HUES64 (cell line): ENCODE measurements at regions not wholly inside any gene's neighbourhood (a gene's known extent, or its start where the extent isn't known, plus 50 kb on each side); places are given as distances from the start of the nearest gene placed in this dataset.

Source experiments
- H3K27ac ChIP-seq: 2 replicates; pipeline ENCODE4 v1.7.0; 2013; ENCODE audit warnings: low read depth, low read length, inconsistent platforms
- H3K27me3 ChIP-seq: 2 replicates; pipeline ENCODE4 v1.6.1; 2013; ENCODE audit warnings: mild to moderate bottlenecking, low read length; ENCODE audit not compliant: insufficient read depth
- H3K36me3 ChIP-seq: 2 replicates; pipeline ENCODE4 v1.6.1; 2013; ENCODE audit warnings: mild to moderate bottlenecking, low read length; ENCODE audit not compliant: insufficient read depth
- H3K4me1 ChIP-seq: 2 replicates; pipeline ENCODE4 v1.6.1; 2013; ENCODE audit warnings: mild to moderate bottlenecking, low read length, moderate library complexity; ENCODE audit not compliant: insufficient read depth
- H3K4me3 ChIP-seq: 2 replicates; pipeline ENCODE4 v1.5.1; 2013; ENCODE audit warnings: mild to moderate bottlenecking, low read length, moderate library complexity
- H3K9ac ChIP-seq: 2 replicates; pipeline ENCODE4 v1.6.1; 2013; ENCODE audit warnings: mild to moderate bottlenecking, low read depth, low read length
- H3K9me3 ChIP-seq: 2 replicates; pipeline ENCODE4 v1.6.1; 2013; ENCODE audit warnings: low read depth, low read length; ENCODE audit not compliant: insufficient read depth
- WGBS: fragments of 150-250, 120-280 bp; methylation state at CpG from one replicate; pipeline ENCODE4 v1.1.7; 2013; ENCODE audit warnings: missing lambda C conversion rate; 5-methylcytosine and 5-hydroxymethylcytosine counted together

DNA sequence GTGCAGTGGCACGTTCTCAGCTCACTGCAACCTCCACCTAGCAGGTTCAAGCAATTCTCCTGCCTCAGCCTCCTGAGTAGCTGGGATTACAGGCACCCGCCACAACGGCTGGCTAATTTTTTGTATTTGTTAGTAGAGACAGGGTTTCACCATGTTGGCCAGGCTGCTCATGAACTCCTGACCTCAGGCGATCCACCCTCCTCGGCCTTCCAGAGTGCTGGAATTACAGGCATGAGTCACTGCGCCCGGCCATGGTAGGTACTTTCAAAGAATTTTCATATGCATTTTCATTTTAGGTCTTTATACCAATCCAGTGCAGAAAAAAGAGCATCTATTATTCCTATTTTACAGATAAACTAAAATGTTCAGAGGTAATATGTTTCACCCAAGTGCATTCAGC, 411.3 kb upstream of the USP15 start:
- no peak overlapping the region for H3K27ac ChIP-seq
- no peaks in the 10 kb centered on the region for H3K27me3 ChIP-seq

DNA sequence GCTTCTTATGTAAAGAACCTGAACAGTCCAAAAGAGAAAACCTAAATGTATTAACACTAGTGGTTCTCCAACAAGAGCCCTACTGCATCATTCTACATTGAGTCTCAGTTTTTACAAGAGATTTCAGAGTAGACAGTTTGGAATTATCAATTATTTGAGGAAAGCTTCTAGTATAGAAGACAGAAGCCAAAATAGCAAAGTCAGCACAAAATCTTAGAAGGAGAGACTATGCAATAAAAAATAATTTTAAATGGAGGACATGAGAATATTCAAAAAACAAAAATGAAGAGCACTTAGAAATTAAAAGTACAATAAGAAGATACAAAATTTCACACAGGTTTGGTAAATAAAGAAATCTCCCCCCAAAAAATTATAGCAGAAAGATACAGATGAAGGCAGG, 406.3 kb upstream of the USP15 start:
- Histone ChIP-seq H3K36me3 (no peaks in the 10 kb centered on the region), H3K9me3 (no peaks in the 10 kb centered on the region; the same call in 1 of the 2 replicates), H3K9ac (no peak overlapping the region), H3K27ac (no peak overlapping the region), H3K4me1 (no peaks in the 10 kb centered on the region), H3K27me3 (no peaks in the 10 kb centered on the region), H3K4me3 (no peak overlapping the region)

More for the DNA sequence above, 411.3 kb upstream of the USP15 start:
- H3K36me3 ChIP-seq = no peaks in the 10 kb centered on the region
- 86% methylated on average over 7 of the region's 7 CpGs for WGBS
- no peak overlapping the region for H3K4me3 ChIP-seq
- H3K4me1 ChIP-seq = no peaks in the 10 kb centered on the region
- H3K9me3 ChIP-seq = no peaks in the 10 kb centered on the region
- no peak overlapping the region for H3K9ac ChIP-seq

DNA sequence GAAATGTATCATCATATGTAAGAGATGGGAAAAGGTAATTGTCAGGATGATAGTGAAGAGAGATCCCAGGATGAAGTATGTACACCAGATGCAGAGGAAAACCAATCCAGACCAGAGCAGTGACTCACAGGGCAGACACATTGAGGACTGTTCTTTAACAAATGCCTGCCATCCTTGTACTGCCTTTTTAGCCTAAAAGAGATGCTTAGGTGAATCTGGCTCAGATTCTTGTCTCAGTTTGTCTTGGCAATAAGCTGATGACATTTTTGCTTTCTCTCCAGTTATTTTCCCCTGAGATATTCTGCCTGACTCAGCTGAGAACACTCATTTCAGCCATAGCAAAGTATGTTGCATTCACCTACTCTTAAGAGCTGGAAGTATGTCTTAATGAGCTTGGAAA, 405.3 kb upstream of the USP15 start:
- no peaks in the 10 kb centered on the region for H3K4me1 ChIP-seq
- no peaks in the 10 kb centered on the region for H3K27me3 ChIP-seq
- H3K9ac ChIP-seq = no peak overlapping the region
- no peak overlapping the region for H3K4me3 ChIP-seq
- no peaks in the 10 kb centered on the region for H3K36me3 ChIP-seq
- H3K27ac ChIP-seq = no peak overlapping the region
- no peaks in the 10 kb centered on the region; the same call in 1 of the 2 replicates for H3K9me3 ChIP-seq

DNA sequence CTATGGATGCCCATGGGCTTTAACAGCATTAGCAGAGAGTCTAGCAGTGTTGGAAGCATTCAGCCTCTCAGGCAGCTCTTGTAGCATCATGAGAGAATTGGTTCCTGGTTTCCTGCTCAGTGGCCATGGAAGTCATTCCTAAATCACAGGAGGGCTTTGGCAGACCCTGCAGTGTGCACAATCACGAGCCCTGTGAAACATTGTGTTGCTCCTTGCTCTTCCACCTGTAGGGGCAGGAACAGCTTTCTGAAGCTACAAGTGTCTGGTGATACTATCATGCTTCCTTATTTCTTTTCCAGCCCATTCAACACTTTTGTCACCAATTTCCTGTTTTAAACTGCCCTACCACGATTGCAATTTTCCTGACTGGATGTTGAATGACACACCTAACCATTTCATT, 402.2 kb upstream of the USP15 start:
- Histone ChIP-seq H3K4me1 (no peaks in the 10 kb centered on the region; the same call in 1 of the 2 replicates), H3K36me3 (no peaks in the 10 kb centered on the region), H3K4me3 (no peak overlapping the region), H3K9ac (no peak overlapping the region), H3K27ac (no peak overlapping the region), H3K27me3 (no peaks in the 10 kb centered on the region), H3K9me3 (no peaks in the 10 kb centered on the region; the same call in 1 of the 2 replicates)
- 91% methylated on average over 2 of the region's 2 CpGs for WGBS

DNA sequence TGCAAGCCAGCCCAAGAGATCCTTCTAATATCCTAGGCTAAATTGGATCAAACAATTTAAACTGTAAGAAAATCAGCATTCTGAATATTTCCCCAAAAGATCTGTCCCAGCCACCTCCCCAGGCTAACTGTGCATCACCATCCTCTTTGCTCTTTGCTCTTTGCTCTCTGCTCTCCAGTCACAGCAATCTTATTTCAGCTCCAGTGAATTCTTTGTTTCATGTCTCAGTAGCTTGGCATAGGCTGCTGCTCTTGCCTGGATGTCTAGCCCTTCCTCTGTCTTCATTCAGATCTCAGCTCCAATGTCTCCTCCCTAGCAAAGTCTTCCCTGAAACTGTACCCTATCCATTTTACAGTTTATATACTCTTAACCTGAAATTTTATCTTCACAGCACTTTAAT, 399.8 kb upstream of the USP15 start:
- Histone ChIP-seq H3K27ac (no peak overlapping the region), H3K4me1 (no peaks in the 10 kb centered on the region; the same call in 1 of the 2 replicates), H3K9ac (no peak overlapping the region), H3K4me3 (no peak overlapping the region), H3K36me3 (no peaks in the 10 kb centered on the region), H3K27me3 (no peaks in the 10 kb centered on the region), H3K9me3 (no peaks in the 10 kb centered on the region)

DNA sequence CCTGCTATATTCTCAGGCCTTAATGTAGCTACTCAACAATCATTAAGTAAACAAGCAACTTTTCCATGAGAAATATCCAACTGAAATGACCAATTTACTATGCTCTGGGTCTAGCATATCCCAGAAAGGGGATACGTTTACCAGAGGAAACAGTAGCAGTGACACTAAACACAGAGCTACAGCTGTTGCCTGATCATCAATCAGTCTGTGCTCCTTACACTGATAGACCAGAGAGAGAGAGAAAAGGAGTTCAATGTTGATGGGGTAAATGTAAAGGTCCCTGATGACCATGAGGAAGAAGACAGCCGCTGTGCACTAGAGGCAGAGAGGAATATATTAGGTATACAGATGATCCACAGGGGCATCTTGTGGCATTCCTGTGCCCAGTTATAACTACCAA, 397.2 kb upstream of the USP15 start:
- Histone ChIP-seq H3K27ac (no peak overlapping the region), H3K36me3 (no peaks in the 10 kb centered on the region), H3K4me1 (no peaks in the 10 kb centered on the region; the same call in 1 of the 2 replicates), H3K9me3 (no peaks in the 10 kb centered on the region), H3K4me3 (no peak overlapping the region), H3K27me3 (no peaks in the 10 kb centered on the region), H3K9ac (no peak overlapping the region)
- 90% methylated on average over 2 of the region's 2 CpGs for WGBS

DNA sequence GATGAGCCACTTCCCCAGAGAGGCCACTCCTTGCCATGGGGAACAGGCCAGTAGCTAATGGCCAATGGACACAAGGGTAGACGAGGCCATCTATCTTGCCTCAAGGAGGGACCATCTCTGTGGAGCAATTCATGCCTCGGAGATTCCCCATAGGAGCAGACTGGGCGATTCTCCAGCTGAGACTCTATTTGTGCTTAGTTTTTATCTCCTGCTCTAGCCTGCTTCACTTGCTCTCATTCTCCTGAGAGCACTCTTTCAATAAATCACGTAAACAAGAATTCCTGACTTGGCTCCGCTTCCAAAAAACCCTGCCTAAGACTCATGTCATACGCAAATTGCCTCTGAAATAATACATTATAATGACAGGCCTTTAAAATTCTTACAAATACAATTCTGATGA, 396.4 kb upstream of the USP15 start:
- H3K27ac ChIP-seq = no peak overlapping the region
- H3K4me1 ChIP-seq = no peaks in the 10 kb centered on the region; the same call in 1 of the 2 replicates
- H3K27me3 ChIP-seq = no peaks in the 10 kb centered on the region
- H3K4me3 ChIP-seq = no peak overlapping the region
- 96% methylated on average over 6 of the region's 6 CpGs for WGBS
- H3K9me3 ChIP-seq = no peaks in the 10 kb centered on the region
- H3K9ac ChIP-seq = no peak overlapping the region
- no peaks in the 10 kb centered on the region for H3K36me3 ChIP-seq

DNA sequence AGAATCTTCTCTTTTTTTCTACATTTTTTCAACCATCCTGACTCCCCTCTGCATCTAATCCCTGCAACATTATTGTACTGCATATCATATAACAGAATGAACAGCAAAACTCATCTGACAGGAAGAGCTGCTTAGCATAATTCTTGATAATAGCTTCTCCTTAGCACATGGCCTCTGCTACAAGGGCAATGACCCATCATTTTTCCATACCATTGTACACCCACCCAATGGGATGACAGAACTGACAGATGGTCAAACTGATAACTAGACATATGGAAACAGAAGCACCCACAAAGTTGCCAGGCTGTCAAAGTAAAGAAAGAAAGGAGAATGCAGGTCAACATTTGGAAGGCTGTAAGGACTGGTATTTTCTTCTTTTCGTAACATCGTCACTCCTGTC, 390.4 kb upstream of the USP15 start:
- 98% methylated on average over 2 of the region's 2 CpGs for WGBS

DNA sequence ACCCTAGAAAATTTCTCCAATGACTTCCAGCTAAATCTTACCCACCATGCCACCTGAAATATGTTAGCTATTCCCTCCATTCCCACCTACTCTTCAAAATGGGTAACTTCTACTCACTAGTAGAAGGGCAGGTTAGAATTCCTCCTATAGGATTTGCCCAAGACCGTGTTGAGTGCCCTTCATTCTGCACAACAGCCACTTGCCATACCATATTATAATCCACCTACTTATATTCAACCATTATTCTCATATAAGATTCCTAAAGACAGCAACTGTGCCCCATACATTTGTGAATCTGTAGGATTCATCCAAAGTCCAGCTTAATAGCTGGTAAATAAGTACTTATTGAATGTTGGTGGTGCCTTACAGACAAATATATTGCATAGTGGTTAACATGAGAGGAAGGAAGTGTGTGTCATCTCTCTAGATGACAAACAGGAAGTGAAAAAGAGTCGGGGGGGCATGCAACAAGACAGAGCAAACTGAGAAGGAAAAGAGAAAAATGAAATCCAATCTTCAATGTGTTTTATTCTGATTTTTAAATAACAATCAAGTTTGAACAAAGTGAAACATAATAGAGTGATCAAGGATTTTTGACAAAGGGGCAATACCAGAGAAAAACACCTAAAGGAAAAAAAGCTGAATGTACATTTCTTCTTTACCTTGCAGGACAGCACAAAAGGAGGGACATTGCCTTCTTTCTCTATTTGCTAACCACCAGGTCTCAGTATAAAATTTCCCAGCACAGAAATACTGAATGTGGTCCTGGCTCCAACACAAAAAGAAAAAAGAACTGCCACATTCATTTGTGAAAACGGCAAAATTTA, 389.3 kb upstream of the USP15 start:
- H3K27ac ChIP-seq = no peak overlapping the region
- no peaks in the 10 kb centered on the region for H3K4me1 ChIP-seq
- H3K9ac ChIP-seq = no peak overlapping the region
- no peaks in the 10 kb centered on the region for H3K27me3 ChIP-seq
- H3K9me3 ChIP-seq = no peaks in the 10 kb centered on the region
- H3K36me3 ChIP-seq = no peaks in the 10 kb centered on the region
- H3K4me3 ChIP-seq = no peak overlapping the region
- WGBS = 91% methylated on average over 3 of the region's 3 CpGs

More for the DNA sequence above, 390.4 kb upstream of the USP15 start:
- Histone ChIP-seq H3K4me3 (no peak overlapping the region), H3K27ac (no peak overlapping the region), H3K9ac (no peak overlapping the region), H3K4me1 (no peaks in the 10 kb centered on the region), H3K9me3 (no peaks in the 10 kb centered on the region), H3K27me3 (no peaks in the 10 kb centered on the region), H3K36me3 (no peaks in the 10 kb centered on the region)

DNA sequence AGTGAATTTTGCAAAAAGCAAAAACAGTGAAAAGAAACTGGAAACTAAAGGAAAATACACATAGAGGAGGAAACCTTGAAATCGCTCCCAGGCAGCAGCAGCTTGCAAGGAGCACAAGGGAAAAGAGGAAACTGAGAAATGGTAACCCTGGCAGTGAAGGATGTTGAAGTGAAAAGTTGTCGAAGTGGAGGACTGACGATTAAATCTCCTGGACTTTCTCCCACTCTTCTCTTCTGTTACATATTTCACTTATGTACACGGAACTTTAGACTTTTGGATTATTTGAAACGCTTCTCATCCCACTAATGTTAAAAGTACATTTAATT, 388.8 kb upstream of the USP15 start:
- H3K9me3 ChIP-seq = no peaks in the 10 kb centered on the region
- no peaks in the 10 kb centered on the region for H3K36me3 ChIP-seq
- H3K4me3 ChIP-seq = no peak overlapping the region
- no peak overlapping the region for H3K27ac ChIP-seq
- no peaks in the 10 kb centered on the region for H3K4me1 ChIP-seq
- no peak overlapping the region for H3K9ac ChIP-seq
- H3K27me3 ChIP-seq = no peaks in the 10 kb centered on the region
- WGBS = 90% methylated on average over 5 of the region's 5 CpGs

DNA sequence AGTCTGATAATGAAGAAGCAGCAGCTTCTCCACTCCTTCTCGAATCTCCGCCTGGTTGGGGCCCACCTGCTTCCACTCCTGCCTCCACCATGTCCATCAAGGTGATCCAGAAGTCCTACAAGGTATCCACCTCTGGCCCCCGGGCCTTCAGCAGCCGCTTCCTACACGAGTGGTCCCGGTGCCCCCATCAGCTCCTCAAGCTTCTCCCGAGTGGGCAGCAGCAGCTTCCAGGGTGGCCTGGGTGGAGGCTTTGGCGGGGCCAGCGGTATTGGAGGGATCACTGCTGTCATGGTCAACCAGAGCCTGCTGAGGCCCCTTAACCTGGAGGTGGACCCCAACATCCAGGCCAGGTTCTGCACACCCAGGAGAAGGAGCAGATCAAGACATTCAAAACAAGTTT, 381.0 kb upstream of the USP15 start:
- Histone ChIP-seq H3K4me1 (no peaks in the 10 kb centered on the region), H3K27me3 (no peaks in the 10 kb centered on the region), H3K9ac (no peak overlapping the region), H3K36me3 (no peaks in the 10 kb centered on the region), H3K9me3 (no peaks in the 10 kb centered on the region), H3K27ac (no peak overlapping the region), H3K4me3 (no peak overlapping the region)
- WGBS = 96% methylated on average over 9 of the region's 9 CpGs

DNA sequence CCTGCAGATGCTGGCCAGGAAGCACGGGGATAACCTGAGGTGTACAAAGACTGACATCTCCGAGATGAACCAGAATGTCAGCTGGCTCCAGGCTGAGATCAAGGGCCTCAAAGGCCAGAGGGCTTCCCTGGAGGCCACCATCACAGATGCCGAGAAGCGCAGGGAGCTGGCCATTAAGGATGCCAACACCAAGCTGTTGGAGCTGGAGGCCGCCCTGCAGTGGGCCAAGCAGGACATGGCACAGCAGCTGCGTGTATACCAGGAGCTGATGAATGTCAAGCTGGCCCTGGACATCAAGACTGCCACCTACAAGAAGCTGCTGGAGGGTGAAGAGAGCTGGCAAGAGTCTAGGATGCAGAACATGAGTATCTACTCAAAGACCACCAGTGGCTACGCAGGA, 380.0 kb upstream of the USP15 start:
- 89% methylated on average over 7 of the region's 7 CpGs for WGBS

More for the DNA sequence above, 380.0 kb upstream of the USP15 start:
- H3K4me1 ChIP-seq = no peaks in the 10 kb centered on the region
- H3K4me3 ChIP-seq = no peak overlapping the region
- no peaks in the 10 kb centered on the region for H3K36me3 ChIP-seq
- H3K27ac ChIP-seq = no peak overlapping the region
- no peaks in the 10 kb centered on the region for H3K27me3 ChIP-seq
- no peaks in the 10 kb centered on the region for H3K9me3 ChIP-seq
- H3K9ac ChIP-seq = no peak overlapping the region
